ENCODE measurements at regions not wholly inside any gene's neighbourhood (a gene's known extent, or its start where the extent isn't known, plus 50 kb on each side); places are given as distances from the start of the nearest gene placed in this dataset.

GRCh38 chr5:103452089-103452488, 110.5 kb downstream of the NUDT12 start:
- TF ChIP-seq POLR2A (IDR thresholded peaks at IDR 0.05; ENCODE audit: low read length) = no peak
- TF ChIP-seq GATA1 (IDR thresholded peaks at IDR 0.05; ENCODE audit: low read depth, low read length) = no peak
